Endothelial cell (in vitro differentiated cells): ENCODE measurements at regions not wholly inside any gene's neighbourhood (a gene's known extent, or its start where the extent isn't known, plus 50 kb on each side); places are given as distances from the start of the nearest gene placed in this dataset.

Source experiments
- DNase-seq: peaks from one replicate; pipeline ENCODE4 v3.0.0; 2021; ENCODE audit warnings: low spot score
- H3K27ac Mint-ChIP-seq: one replicate; pipeline ENCODE4 v1.8.0; 2021; ENCODE audit warnings: mixed read lengths, inconsistent platforms; ENCODE audit not compliant: unreplicated experiment
- H3K27me3 Mint-ChIP-seq: one replicate; pipeline ENCODE4 v1.8.0; 2021; ENCODE audit warnings: mild to moderate bottlenecking, moderate library complexity, mixed read lengths, inconsistent platforms; ENCODE audit not compliant: unreplicated experiment
- H3K36me3 Mint-ChIP-seq: one replicate; pipeline ENCODE4 v1.8.0; 2021; ENCODE audit warnings: mild to moderate bottlenecking, low read depth, mixed read lengths, inconsistent platforms; ENCODE audit not compliant: unreplicated experiment
- H3K4me1 Mint-ChIP-seq: one replicate; pipeline ENCODE4 v1.8.0; 2021; ENCODE audit warnings: mild to moderate bottlenecking, mixed read lengths, inconsistent platforms; ENCODE audit not compliant: unreplicated experiment
- H3K4me3 Mint-ChIP-seq: one replicate; pipeline ENCODE4 v1.8.0; 2021; ENCODE audit warnings: mild to moderate bottlenecking, mixed read lengths, inconsistent platforms; ENCODE audit not compliant: unreplicated experiment
- H3K9me3 Mint-ChIP-seq: one replicate; pipeline ENCODE4 v1.8.0; 2021; ENCODE audit warnings: mixed read lengths, inconsistent platforms; ENCODE audit not compliant: unreplicated experiment
- TF ChIP-seq, protein P1 (sequence below): fragments of 200-600 bp; sonication (generic); IDR thresholded peaks from one replicate; pipeline ENCODE4 v1.5.0; 2021; ENCODE audit warnings: antibody characterized with exemption; ENCODE audit not compliant: unreplicated experiment

DNA sequence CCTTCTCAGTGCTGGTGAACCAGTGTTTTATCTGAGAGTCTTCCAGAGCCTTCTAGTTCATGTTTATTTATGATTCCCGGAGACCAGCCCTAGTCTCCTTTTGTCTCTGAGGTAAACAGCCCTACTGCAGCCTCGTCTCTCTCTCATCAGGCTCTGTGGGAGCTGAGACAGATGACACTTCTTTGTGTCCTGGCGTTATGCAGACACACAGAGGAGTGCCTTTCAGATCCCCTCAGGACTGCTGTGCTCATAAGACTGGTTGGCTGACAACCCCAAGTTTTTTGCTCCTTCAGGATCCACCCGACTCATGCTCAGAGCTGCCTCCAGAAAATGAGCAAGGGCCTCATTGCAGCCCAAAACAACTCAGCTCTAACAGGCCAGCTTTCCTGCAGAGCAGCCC lies 523.8 kb upstream of the SPHKAP start:
- TF ChIP-seq, protein P1, sequence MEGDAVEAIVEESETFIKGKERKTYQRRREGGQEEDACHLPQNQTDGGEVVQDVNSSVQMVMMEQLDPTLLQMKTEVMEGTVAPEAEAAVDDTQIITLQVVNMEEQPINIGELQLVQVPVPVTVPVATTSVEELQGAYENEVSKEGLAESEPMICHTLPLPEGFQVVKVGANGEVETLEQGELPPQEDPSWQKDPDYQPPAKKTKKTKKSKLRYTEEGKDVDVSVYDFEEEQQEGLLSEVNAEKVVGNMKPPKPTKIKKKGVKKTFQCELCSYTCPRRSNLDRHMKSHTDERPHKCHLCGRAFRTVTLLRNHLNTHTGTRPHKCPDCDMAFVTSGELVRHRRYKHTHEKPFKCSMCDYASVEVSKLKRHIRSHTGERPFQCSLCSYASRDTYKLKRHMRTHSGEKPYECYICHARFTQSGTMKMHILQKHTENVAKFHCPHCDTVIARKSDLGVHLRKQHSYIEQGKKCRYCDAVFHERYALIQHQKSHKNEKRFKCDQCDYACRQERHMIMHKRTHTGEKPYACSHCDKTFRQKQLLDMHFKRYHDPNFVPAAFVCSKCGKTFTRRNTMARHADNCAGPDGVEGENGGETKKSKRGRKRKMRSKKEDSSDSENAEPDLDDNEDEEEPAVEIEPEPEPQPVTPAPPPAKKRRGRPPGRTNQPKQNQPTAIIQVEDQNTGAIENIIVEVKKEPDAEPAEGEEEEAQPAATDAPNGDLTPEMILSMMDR, result no peak
- H3K4me3 Mint-ChIP-seq, result no peak overlapping the region
- H3K36me3 Mint-ChIP-seq, result no peaks in the 10 kb centered on the region
- DNase-seq, result no peak
- H3K9me3 Mint-ChIP-seq, result no peaks in the 10 kb centered on the region
- H3K27ac Mint-ChIP-seq, result no peak overlapping the region
- peaks cover 2% of the 10 kb centered on the region for H3K4me1 Mint-ChIP-seq
- peaks cover 2% of the 10 kb centered on the region for H3K27me3 Mint-ChIP-seq

DNA sequence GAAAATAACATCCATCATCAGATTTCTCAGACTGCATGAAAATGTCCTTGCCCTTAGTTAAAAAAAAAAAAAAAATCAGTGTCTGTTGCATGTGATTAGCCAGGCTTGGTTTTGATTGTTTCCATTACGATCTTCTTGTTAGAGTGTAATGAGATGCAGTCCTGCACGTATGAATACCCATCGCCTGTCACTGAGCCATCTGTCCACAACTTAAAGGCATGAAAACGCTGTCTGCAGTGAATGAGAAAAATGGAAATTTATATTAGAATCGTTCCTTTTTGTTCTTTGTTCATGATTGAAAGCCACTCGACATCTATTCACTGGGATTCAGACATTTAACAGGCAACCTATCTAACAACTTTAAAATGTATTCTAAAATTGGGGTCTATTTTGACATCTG lies 521.7 kb upstream of the SPHKAP start:
- H3K36me3 Mint-ChIP-seq, result no peaks in the 10 kb centered on the region
- DNase-seq, result no peak
- peaks cover 2% of the 10 kb centered on the region for H3K4me1 Mint-ChIP-seq
- no peaks in the 10 kb centered on the region for H3K9me3 Mint-ChIP-seq
- H3K27ac Mint-ChIP-seq, result no peak overlapping the region
- TF ChIP-seq, protein P1, result no peak
- no peak overlapping the region for H3K4me3 Mint-ChIP-seq
- H3K27me3 Mint-ChIP-seq, result no peaks in the 10 kb centered on the region

DNA sequence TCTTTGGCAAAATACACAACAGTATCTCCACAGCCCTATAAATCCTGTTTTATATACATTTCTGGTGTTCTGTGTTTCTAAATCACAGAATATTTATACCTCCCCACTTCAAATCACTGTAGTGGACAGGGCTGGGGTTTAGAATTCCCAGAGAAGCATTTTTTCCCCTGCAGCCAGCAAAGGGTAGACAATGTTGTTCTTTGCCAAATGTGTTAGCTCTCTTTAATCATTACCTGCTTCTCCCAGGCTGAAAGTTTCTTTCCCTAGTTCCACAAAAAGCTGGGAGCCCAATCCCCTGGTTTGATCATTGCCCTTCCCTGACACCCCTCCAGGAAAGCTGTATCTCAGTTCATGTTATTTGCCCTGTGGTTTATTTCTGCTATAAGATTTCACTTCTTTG lies 520.0 kb upstream of the SPHKAP start:
- no peak overlapping the region for H3K27ac Mint-ChIP-seq
- H3K4me3 Mint-ChIP-seq, result no peak overlapping the region
- TF ChIP-seq, protein P1, result no peak
- H3K9me3 Mint-ChIP-seq, result no peaks in the 10 kb centered on the region
- no peaks in the 10 kb centered on the region for H3K27me3 Mint-ChIP-seq
- DNase-seq, result no peak
- H3K4me1 Mint-ChIP-seq, result peaks cover 2% of the 10 kb centered on the region
- H3K36me3 Mint-ChIP-seq, result no peaks in the 10 kb centered on the region

DNA sequence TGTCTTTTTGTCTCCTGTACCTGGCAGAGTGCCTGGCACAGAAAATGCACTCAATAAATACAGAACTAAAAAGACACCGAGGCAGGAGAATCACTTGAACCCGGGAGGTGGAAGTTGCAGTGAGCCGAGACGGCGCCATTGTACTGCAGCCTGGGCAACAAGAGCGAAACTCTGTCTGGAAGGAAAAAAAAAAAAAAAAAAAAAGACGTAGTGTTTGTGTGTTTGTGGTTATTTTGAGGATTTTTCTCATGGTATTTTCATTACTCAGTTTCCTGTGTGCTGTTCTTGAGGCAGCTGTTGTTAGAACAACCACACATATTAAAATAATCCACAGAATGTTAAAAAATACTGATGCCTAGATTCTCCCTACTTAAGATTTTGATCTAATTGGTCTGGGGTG lies 519.2 kb upstream of the SPHKAP start:
- no peaks in the 10 kb centered on the region for H3K4me1 Mint-ChIP-seq
- TF ChIP-seq, protein P1, result no peak
- H3K27ac Mint-ChIP-seq, result no peak overlapping the region
- no peaks in the 10 kb centered on the region for H3K9me3 Mint-ChIP-seq
- no peak for DNase-seq
- H3K27me3 Mint-ChIP-seq, result no peaks in the 10 kb centered on the region
- no peaks in the 10 kb centered on the region for H3K36me3 Mint-ChIP-seq
- H3K4me3 Mint-ChIP-seq, result no peak overlapping the region

DNA sequence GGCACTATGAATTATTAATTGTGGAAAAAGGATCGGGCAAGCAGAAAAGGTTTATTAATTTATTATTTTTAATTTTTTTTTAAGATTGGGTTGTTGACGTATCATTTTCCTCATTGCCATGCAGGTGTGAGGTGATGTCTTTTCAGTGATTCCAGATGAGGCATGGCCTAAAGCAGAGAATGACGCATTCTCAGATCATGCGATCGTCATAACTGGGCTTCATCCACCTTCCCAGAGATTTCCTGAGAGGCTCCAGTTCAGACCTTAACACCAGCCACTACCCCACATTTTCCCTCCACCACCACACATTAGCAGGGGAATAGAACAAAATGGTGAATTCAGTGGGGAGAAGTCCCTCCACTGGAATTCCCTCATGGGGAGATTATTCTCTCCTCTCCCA lies 518.4 kb upstream of the SPHKAP start:
- Mint-ChIP-seq H3K9me3 (no peaks in the 10 kb centered on the region), H3K27me3 (no peaks in the 10 kb centered on the region), H3K4me1 (no peaks in the 10 kb centered on the region), H3K4me3 (no peak overlapping the region), H3K27ac (no peak overlapping the region), H3K36me3 (no peaks in the 10 kb centered on the region)
- TF ChIP-seq, protein P1, result no peak
- DNase-seq, result no peak
